ENCODE measurements at regions not wholly inside any gene's neighbourhood (a gene's known extent, or its start where the extent isn't known, plus 50 kb on each side); places are given as distances from the start of the nearest gene placed in this dataset.

- TF ChIP-seq, protein P1, sequence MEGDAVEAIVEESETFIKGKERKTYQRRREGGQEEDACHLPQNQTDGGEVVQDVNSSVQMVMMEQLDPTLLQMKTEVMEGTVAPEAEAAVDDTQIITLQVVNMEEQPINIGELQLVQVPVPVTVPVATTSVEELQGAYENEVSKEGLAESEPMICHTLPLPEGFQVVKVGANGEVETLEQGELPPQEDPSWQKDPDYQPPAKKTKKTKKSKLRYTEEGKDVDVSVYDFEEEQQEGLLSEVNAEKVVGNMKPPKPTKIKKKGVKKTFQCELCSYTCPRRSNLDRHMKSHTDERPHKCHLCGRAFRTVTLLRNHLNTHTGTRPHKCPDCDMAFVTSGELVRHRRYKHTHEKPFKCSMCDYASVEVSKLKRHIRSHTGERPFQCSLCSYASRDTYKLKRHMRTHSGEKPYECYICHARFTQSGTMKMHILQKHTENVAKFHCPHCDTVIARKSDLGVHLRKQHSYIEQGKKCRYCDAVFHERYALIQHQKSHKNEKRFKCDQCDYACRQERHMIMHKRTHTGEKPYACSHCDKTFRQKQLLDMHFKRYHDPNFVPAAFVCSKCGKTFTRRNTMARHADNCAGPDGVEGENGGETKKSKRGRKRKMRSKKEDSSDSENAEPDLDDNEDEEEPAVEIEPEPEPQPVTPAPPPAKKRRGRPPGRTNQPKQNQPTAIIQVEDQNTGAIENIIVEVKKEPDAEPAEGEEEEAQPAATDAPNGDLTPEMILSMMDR (IDR thresholded peaks at IDR 0.05), result no peak
- TF ChIP-seq POLR2A (IDR thresholded peaks at IDR 0.05), result no peak
Measured at GRCh38 chr1:60959701-60960100, 122.7 kb upstream of the NFIA start.

Measured in thyroid gland (tissue), 4 donors.